Epithelial cell of esophagus (primary cell): ENCODE measurements at regions not wholly inside any gene's neighbourhood (a gene's known extent, or its start where the extent isn't known, plus 50 kb on each side); places are given as distances from the start of the nearest gene placed in this dataset.
"Not testable (repeated sequence)": the region's sequence is repeated elsewhere in the genome, so short reads cannot be mapped to it uniquely, and the experiment has no call there.

ENCODE experiments used
- DNase-seq: peaks from one replicate; pipeline ENCODE4 v3.0.0; 2010; ENCODE audit warnings: low read depth
- H3K4me3 ChIP-seq: 2 replicates; pipeline ENCODE4 v1.5.1; 2011; ENCODE audit warnings: mild to moderate bottlenecking, low read length, control low read depth
- TF ChIP-seq, protein P1 (sequence below): IDR thresholded peaks from 2 replicates; pipeline ENCODE4 v1.5.1; 2011; ENCODE audit warnings: low read depth, mild to moderate bottlenecking, low read length, control low read depth, inconsistent platforms; ENCODE audit not compliant: insufficient read depth; ENCODE audit errors: missing control alignments

DNA sequence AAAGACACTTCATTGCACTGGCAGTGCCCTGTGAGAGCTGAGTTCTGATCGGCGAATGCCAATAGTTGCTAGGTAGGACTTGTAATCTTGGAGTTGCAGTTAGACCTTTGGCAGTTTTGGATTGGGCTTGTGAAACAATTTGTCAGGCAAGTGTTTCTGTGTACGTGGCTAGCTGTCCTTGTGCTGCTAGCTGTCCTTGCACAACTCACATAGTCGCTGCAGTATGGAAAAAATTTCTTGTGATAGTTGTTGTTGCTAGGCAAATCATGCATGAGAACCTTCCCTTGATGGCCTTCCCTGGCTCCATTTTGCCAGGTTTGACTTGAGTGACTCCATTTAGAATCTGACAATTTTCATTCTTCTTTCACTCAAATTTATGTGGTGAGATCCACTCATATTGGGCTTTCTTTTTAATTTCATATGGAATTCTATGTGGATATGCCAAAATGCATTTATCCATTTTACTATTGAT is 140.7 kb downstream of the APIP start:
- no peak for DNase-seq
- H3K4me3 ChIP-seq: no peak overlapping the region
- TF ChIP-seq, protein P1, sequence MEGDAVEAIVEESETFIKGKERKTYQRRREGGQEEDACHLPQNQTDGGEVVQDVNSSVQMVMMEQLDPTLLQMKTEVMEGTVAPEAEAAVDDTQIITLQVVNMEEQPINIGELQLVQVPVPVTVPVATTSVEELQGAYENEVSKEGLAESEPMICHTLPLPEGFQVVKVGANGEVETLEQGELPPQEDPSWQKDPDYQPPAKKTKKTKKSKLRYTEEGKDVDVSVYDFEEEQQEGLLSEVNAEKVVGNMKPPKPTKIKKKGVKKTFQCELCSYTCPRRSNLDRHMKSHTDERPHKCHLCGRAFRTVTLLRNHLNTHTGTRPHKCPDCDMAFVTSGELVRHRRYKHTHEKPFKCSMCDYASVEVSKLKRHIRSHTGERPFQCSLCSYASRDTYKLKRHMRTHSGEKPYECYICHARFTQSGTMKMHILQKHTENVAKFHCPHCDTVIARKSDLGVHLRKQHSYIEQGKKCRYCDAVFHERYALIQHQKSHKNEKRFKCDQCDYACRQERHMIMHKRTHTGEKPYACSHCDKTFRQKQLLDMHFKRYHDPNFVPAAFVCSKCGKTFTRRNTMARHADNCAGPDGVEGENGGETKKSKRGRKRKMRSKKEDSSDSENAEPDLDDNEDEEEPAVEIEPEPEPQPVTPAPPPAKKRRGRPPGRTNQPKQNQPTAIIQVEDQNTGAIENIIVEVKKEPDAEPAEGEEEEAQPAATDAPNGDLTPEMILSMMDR: no peak

DNA sequence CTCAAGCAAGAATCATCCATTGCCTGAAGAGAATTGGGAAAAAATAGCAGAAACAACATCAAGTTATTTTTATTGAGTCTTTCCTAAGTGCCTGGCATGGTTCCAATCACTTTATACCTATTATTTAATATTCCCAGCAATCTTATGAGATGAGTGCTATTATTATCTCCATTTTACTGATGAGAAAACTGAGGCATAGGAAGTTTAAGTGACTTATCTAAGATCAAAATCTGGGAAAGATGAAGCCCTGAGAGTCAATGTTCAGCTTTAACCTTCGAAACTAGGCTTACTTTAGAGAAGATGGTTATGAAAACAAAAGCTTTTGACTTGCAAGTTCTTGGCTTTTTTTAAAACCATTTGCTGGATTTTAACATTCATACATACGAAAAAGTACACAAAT is 141.6 kb downstream of the APIP start:
- H3K4me3 ChIP-seq: no peak overlapping the region
- DNase-seq: no peak
- TF ChIP-seq, protein P1: no peak

DNA sequence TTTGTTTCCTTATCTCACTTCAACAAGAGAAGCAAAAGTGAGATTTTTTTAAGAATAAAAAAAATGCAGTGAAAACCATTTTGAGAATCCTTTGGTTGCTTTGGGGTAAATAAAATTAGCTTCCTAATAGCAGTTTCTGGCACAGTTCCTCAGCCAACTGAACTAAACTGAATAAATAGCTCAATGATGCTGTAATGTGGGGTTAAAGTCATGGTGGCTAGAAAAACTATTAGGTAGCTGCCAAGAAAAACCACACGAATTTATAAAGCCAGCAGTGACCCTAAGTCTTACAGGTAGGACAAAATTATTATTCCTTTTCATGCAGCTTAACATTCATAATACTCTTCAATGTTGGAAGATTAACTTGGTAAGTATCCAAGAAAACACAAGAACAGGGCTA is 142.4 kb downstream of the APIP start:
- no peak for DNase-seq
- TF ChIP-seq, protein P1: no peak
- no peak overlapping the region for H3K4me3 ChIP-seq

DNA sequence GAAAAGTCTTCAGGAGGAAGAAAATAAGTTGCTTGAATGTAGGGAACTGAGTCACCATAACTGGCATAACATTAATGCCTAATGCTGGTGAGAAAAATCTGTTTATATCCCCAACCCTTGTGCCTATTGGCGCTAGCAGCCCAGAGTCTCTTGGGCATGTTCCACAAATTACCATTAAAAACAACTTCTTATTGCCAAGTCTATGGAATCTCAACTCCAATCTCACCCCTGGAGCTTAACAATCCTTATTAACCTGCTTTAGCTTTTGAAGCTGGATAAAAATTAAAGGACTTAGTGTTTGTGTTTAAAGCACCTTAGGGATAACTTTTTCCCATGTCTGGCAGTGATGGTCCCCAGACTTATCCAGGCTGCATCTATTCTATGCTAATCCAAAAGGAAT is 143.0 kb downstream of the APIP start:
- TF ChIP-seq, protein P1: no peak
- DNase-seq: no peak
- no peak overlapping the region for H3K4me3 ChIP-seq

DNA sequence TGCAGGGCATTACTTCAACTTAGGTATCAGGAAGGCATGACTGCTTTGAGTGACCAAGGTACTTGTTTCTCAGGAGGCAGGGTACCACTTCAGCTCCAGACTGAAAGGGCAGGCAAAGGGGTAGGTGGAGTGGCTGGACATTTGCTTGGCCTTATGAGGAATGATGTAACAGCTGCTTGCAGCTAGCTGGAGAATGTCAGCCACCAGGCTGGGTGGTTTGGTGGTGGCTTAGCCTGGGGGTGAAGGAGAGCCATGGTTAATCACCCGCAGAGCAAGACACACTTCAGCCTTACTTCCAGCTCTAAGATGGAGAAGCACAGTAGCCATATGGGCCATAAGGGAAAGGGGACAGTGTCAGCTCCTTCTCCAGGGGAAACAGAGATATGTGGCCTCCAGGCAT is 146.1 kb downstream of the APIP start:
- no peak overlapping the region for H3K4me3 ChIP-seq
- DNase-seq: no peak
- TF ChIP-seq, protein P1: no peak

DNA sequence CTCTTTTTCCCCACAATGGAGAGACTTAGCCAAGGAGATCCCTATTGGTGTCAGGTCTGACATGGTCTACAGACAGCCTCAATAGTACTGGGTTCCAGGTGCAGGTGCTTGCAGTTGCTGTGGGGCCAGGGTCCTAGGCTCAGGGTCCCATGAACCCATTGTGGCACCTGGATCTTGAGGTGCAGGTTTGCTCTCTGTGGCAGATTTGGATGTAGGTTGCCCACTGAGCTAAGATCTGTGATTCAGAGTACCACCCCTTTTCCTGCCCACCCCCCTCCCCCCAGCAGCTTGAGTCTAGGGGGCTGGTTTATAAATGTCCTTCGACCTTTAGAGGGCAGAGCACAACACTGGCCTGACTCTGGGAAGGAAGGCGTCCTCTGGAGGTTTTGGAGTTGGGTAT is 147.0 kb downstream of the APIP start:
- TF ChIP-seq, protein P1: no peak
- no peak overlapping the region for H3K4me3 ChIP-seq
- no peak for DNase-seq

DNA sequence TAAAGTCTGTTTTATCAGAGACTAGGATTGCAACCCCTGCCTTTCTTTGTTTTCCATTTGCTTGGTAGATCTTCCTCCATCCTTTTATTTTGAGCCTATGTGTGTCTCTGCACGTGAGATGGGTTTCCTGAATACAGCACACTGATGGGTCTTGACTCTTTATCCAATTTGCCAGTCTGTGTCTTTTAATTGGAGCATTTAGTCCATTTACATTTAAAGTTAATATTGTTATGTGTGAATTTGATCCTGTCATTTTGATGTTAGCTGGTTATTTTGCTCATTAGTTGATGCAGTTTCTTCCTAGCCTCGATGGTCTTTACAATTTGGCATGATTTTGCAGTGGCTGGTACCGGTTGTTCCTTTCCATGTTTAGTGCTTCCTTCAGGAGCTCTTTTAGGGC is 141.7 kb downstream of the EHF start:
- DNase-seq: not testable (repeated sequence)

DNA sequence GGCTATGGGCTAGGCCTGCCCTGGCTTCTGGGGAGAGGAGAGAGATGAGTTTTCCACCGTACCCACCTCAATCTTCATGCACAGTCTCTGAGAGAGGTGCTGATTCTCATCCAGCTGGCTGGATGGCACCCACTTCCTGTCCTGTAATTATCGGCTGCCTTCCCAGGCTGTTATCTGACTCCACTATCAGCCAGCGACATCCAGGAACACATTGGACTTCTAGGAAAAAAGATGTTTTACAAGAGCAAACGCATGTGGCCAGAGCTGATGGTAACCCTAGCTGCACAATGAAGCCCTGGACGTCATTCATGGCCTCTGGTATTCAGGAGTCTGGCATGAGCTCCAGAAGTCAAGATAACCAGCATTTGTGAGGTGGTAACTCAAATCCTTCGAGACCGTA is 137.4 kb downstream of the EHF start:
- TF ChIP-seq, protein P1: no peak
- no peak overlapping the region for H3K4me3 ChIP-seq
- DNase-seq: no peak

More for the DNA sequence above, 141.7 kb downstream of the EHF start:
- H3K4me3 ChIP-seq: not testable (repeated sequence)
